Activated naive CD4-positive, alpha-beta T cell treated with anti-CD3 and anti-CD28 coated beads, Interleukin-2, amount 50 U/mL, for 24 hours (primary cell): ENCODE measurements at regions not wholly inside any gene's neighbourhood (a gene's known extent, or its start where the extent isn't known, plus 50 kb on each side); places are given as distances from the start of the nearest gene placed in this dataset.
"Not testable (repeated sequence)": the region's sequence is repeated elsewhere in the genome, so short reads cannot be mapped to it uniquely, and the experiment has no call there.

Experiments used
- H3K27ac Mint-ChIP-seq: one replicate; pipeline ENCODE4 v1.8.0; 2021; ENCODE audit warnings: mild to moderate bottlenecking, mixed read lengths
- H3K27me3 Mint-ChIP-seq: one replicate; pipeline ENCODE4 v1.8.0; 2021; ENCODE audit warnings: mixed read lengths
- H3K36me3 Mint-ChIP-seq: one replicate; pipeline ENCODE4 v1.8.0; 2021; ENCODE audit warnings: mixed read lengths
- H3K4me1 Mint-ChIP-seq: one replicate; pipeline ENCODE4 v1.8.0; 2021; ENCODE audit warnings: mixed read lengths
- H3K4me3 Mint-ChIP-seq: one replicate; pipeline ENCODE4 v1.8.0; 2021; ENCODE audit warnings: mild to moderate bottlenecking, mixed read lengths
- H3K9me3 Mint-ChIP-seq: one replicate; pipeline ENCODE4 v1.8.0; 2021; ENCODE audit warnings: mixed read lengths

- Mint-ChIP-seq H3K4me1 (no peaks in the 10 kb centered on the region), H3K9me3 (no peaks in the 10 kb centered on the region), H3K36me3 (no peaks in the 10 kb centered on the region), H3K4me3 (no peak overlapping the region), H3K27me3 (no peaks in the 10 kb centered on the region), H3K27ac (no peak overlapping the region)
Measured at GRCh38 chr1:80202118-80202517, 1195.6 kb upstream of the ADGRL4 start.

GRCh38 chr1:80194221-80194620 lies 1187.7 kb upstream of the ADGRL4 start:
- Mint-ChIP-seq H3K4me1 (no peaks in the 10 kb centered on the region), H3K27ac (no peak overlapping the region)

GRCh38 chr1:80181418-80181817 lies 1174.9 kb upstream of the ADGRL4 start:
- Mint-ChIP-seq H3K4me1 (no peaks in the 10 kb centered on the region), H3K4me3 (no peak overlapping the region), H3K27me3 (no peaks in the 10 kb centered on the region), H3K27ac (no peak overlapping the region), H3K36me3 (peaks cover 2% of the 10 kb centered on the region), H3K9me3 (peaks cover 10% of the 10 kb centered on the region)

More at GRCh38 chr1:80194221-80194620, 1187.7 kb upstream of the ADGRL4 start:
- H3K27me3 Mint-ChIP-seq, result no peaks in the 10 kb centered on the region
- H3K4me3 Mint-ChIP-seq, result no peak overlapping the region
- no peaks in the 10 kb centered on the region for H3K36me3 Mint-ChIP-seq
- no peaks in the 10 kb centered on the region for H3K9me3 Mint-ChIP-seq

- no peaks in the 10 kb centered on the region for H3K4me1 Mint-ChIP-seq
- H3K9me3 Mint-ChIP-seq, result peaks cover 13% of the 10 kb centered on the region
- H3K27me3 Mint-ChIP-seq, result no peaks in the 10 kb centered on the region
- no peak overlapping the region for H3K4me3 Mint-ChIP-seq
- H3K27ac Mint-ChIP-seq, result no peak overlapping the region
- H3K36me3 Mint-ChIP-seq, result peaks cover 2% of the 10 kb centered on the region
Measured at GRCh38 chr1:80171631-80172030, 1165.1 kb upstream of the ADGRL4 start.

GRCh38 chr1:80170811-80171485 lies 1164.4 kb upstream of the ADGRL4 start:
- Mint-ChIP-seq H3K27ac (no peak overlapping the region), H3K9me3 (peaks cover 7% of the 10 kb centered on the region), H3K4me1 (no peaks in the 10 kb centered on the region), H3K4me3 (no peak overlapping the region), H3K36me3 (no peaks in the 10 kb centered on the region), H3K27me3 (no peaks in the 10 kb centered on the region)

- no peak overlapping the region for H3K27ac Mint-ChIP-seq
Measured at GRCh38 chr1:80164150-80164549, 1157.6 kb upstream of the ADGRL4 start.

GRCh38 chr1:80163686-80164085 lies 1157.2 kb upstream of the ADGRL4 start:
- no peaks in the 10 kb centered on the region for H3K4me1 Mint-ChIP-seq
- no peak overlapping the region for H3K27ac Mint-ChIP-seq
- H3K9me3 Mint-ChIP-seq, result peaks cover 5% of the 10 kb centered on the region
- H3K36me3 Mint-ChIP-seq, result no peaks in the 10 kb centered on the region
- no peak overlapping the region for H3K4me3 Mint-ChIP-seq
- H3K27me3 Mint-ChIP-seq, result no peaks in the 10 kb centered on the region

More at GRCh38 chr1:80164150-80164549, 1157.6 kb upstream of the ADGRL4 start:
- H3K4me1 Mint-ChIP-seq, result no peaks in the 10 kb centered on the region
- H3K36me3 Mint-ChIP-seq, result no peaks in the 10 kb centered on the region
- no peaks in the 10 kb centered on the region for H3K27me3 Mint-ChIP-seq
- no peak overlapping the region for H3K4me3 Mint-ChIP-seq
- peaks cover 5% of the 10 kb centered on the region for H3K9me3 Mint-ChIP-seq

- H3K36me3 Mint-ChIP-seq, result no peaks in the 10 kb centered on the region
- H3K4me1 Mint-ChIP-seq, result no peaks in the 10 kb centered on the region
- H3K27ac Mint-ChIP-seq, result no peak overlapping the region
- peaks cover 10% of the 10 kb centered on the region for H3K9me3 Mint-ChIP-seq
- H3K27me3 Mint-ChIP-seq, result no peaks in the 10 kb centered on the region
- H3K4me3 Mint-ChIP-seq, result no peak overlapping the region
Measured at GRCh38 chr1:80158771-80159170, 1152.2 kb upstream of the ADGRL4 start.

- Mint-ChIP-seq H3K9me3 (peaks cover 10% of the 10 kb centered on the region), H3K27ac (no peak overlapping the region), H3K4me1 (no peaks in the 10 kb centered on the region), H3K4me3 (no peak overlapping the region), H3K36me3 (no peaks in the 10 kb centered on the region), H3K27me3 (no peaks in the 10 kb centered on the region)
Measured at GRCh38 chr1:80158266-80158665, 1151.7 kb upstream of the ADGRL4 start.

- H3K4me1 Mint-ChIP-seq, result no peaks in the 10 kb centered on the region
- no peaks in the 10 kb centered on the region for H3K27me3 Mint-ChIP-seq
- no peak overlapping the region for H3K4me3 Mint-ChIP-seq
- no peak overlapping the region for H3K27ac Mint-ChIP-seq
- no peaks in the 10 kb centered on the region for H3K36me3 Mint-ChIP-seq
- peaks cover 16% of the 10 kb centered on the region for H3K9me3 Mint-ChIP-seq
Measured at GRCh38 chr1:80155371-80155770, 1148.8 kb upstream of the ADGRL4 start.

- no peaks in the 10 kb centered on the region for H3K4me1 Mint-ChIP-seq
- no peaks in the 10 kb centered on the region for H3K27me3 Mint-ChIP-seq
- no peaks in the 10 kb centered on the region for H3K36me3 Mint-ChIP-seq
- no peak overlapping the region for H3K27ac Mint-ChIP-seq
- H3K4me3 Mint-ChIP-seq, result no peak overlapping the region
- peaks cover 18% of the 10 kb centered on the region for H3K9me3 Mint-ChIP-seq
Measured at GRCh38 chr1:80154176-80154575, 1147.6 kb upstream of the ADGRL4 start.

GRCh38 chr1:80153762-80154161 lies 1147.2 kb upstream of the ADGRL4 start:
- peaks cover 18% of the 10 kb centered on the region for H3K9me3 Mint-ChIP-seq
- no peaks in the 10 kb centered on the region for H3K27me3 Mint-ChIP-seq
- H3K4me3 Mint-ChIP-seq, result no peak overlapping the region
- H3K4me1 Mint-ChIP-seq, result no peaks in the 10 kb centered on the region
- H3K27ac Mint-ChIP-seq, result no peak overlapping the region
- H3K36me3 Mint-ChIP-seq, result no peaks in the 10 kb centered on the region

GRCh38 chr1:80143361-80143760 lies 1136.8 kb upstream of the ADGRL4 start:
- H3K36me3 Mint-ChIP-seq, result peaks cover 2% of the 10 kb centered on the region
- H3K27me3 Mint-ChIP-seq, result no peaks in the 10 kb centered on the region
- peaks cover 17% of the 10 kb centered on the region for H3K9me3 Mint-ChIP-seq
- no peak overlapping the region for H3K27ac Mint-ChIP-seq
- no peaks in the 10 kb centered on the region for H3K4me1 Mint-ChIP-seq
- no peak overlapping the region for H3K4me3 Mint-ChIP-seq

- H3K4me1 Mint-ChIP-seq, H3K27me3 Mint-ChIP-seq, H3K27ac Mint-ChIP-seq, H3K36me3 Mint-ChIP-seq, H3K9me3 Mint-ChIP-seq, H3K4me3 Mint-ChIP-seq: not testable (repeated sequence)
Measured at GRCh38 chr1:80137946-80138602, 1131.5 kb upstream of the ADGRL4 start.

- Mint-ChIP-seq H3K36me3 (peaks cover 4% of the 10 kb centered on the region), H3K27ac (no peak overlapping the region), H3K27me3 (no peaks in the 10 kb centered on the region), H3K9me3 (peaks cover 7% of the 10 kb centered on the region), H3K4me1 (no peaks in the 10 kb centered on the region), H3K4me3 (no peak overlapping the region)
Measured at GRCh38 chr1:80113168-80114038, 1106.9 kb upstream of the ADGRL4 start.

- Mint-ChIP-seq H3K4me1 (no peaks in the 10 kb centered on the region), H3K9me3 (peaks cover 20% of the 10 kb centered on the region), H3K36me3 (no peaks in the 10 kb centered on the region), H3K27me3 (no peaks in the 10 kb centered on the region), H3K27ac (no peak overlapping the region), H3K4me3 (no peak overlapping the region)
Measured at GRCh38 chr1:80101159-80101558, 1094.6 kb upstream of the ADGRL4 start.
